LNCAP (cell line): ENCODE measurements at regions not wholly inside any gene's neighbourhood (a gene's known extent, or its start where the extent isn't known, plus 50 kb on each side); places are given as distances from the start of the nearest gene placed in this dataset.

Source experiments
- CTCF ChIP-seq: fragments of 450-650 bp; IDR thresholded peaks from 2 replicates; pipeline ENCODE4 v1.5.1; 2017; ENCODE audit warnings: mild to moderate bottlenecking

GRCh38 chr3:146801492-146801891 lies 196.3 kb upstream of the PLSCR5 start:
- no peak for TF ChIP-seq CTCF

- TF ChIP-seq CTCF, result no peak
Measured at GRCh38 chr3:146800484-146800883, 195.3 kb upstream of the PLSCR5 start.

GRCh38 chr3:146796078-146796477 lies 190.9 kb upstream of the PLSCR5 start:
- no peak for TF ChIP-seq CTCF

GRCh38 chr3:146783446-146783845 lies 178.3 kb upstream of the PLSCR5 start:
- TF ChIP-seq CTCF, result no peak

GRCh38 chr3:146781606-146782005 lies 176.5 kb upstream of the PLSCR5 start:
- TF ChIP-seq CTCF, result no peak

GRCh38 chr3:146781059-146781458 lies 175.9 kb upstream of the PLSCR5 start:
- TF ChIP-seq CTCF, result no peak

- no peak for TF ChIP-seq CTCF
Measured at GRCh38 chr3:146780251-146780650, 175.1 kb upstream of the PLSCR5 start.

GRCh38 chr3:146777941-146778340 lies 172.8 kb upstream of the PLSCR5 start:
- TF ChIP-seq CTCF, result no peak
